ENCODE measurements at regions not wholly inside any gene's neighbourhood (a gene's known extent, or its start where the extent isn't known, plus 50 kb on each side); places are given as distances from the start of the nearest gene placed in this dataset.

DNA sequence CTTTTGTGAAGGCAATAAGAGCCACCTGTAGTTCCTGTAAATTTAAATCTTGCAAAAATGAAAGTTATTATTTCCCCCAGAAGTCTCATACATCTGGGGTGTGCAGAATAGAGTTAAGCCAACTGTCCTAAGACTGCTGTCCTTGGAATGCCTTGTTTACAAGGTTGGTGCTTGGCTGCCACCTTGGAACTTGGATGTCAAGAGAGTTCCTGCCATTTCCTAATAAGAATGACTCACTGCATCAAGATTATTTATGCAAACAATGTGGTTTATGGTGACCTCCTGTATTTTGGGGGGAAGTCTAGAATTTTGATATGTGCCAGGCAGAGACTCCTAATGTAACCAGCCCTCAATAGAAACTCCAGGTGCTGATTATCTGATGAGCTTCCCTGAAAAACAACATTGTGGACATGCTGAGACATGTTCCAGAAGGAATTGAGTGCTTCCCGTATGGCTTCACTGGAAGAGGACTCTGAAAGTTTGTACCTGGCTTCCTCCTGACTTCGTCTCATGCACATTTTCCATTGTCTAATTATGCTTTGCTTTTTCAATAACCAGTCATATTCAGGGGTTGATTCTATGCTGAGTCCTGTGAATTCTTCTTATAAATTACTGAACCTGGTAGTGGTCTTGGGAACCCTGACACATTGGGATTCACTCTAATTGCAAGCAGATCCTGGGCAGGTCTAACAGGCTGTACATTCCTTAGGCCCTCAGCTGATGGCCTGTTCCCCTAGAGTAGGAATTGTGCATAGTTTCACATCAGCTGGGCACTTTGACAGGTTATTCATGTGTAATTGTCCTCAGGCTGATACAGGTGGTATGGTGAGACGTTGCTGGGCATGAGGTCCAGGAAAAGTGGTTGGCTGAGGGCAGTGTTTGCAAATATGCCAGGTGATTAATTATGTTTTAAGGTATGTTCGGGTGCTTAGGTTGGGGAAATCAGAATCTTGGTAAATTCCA lies 1370.7 kb upstream of the TMEM132C start:
- TF ChIP-seq, protein P1, sequence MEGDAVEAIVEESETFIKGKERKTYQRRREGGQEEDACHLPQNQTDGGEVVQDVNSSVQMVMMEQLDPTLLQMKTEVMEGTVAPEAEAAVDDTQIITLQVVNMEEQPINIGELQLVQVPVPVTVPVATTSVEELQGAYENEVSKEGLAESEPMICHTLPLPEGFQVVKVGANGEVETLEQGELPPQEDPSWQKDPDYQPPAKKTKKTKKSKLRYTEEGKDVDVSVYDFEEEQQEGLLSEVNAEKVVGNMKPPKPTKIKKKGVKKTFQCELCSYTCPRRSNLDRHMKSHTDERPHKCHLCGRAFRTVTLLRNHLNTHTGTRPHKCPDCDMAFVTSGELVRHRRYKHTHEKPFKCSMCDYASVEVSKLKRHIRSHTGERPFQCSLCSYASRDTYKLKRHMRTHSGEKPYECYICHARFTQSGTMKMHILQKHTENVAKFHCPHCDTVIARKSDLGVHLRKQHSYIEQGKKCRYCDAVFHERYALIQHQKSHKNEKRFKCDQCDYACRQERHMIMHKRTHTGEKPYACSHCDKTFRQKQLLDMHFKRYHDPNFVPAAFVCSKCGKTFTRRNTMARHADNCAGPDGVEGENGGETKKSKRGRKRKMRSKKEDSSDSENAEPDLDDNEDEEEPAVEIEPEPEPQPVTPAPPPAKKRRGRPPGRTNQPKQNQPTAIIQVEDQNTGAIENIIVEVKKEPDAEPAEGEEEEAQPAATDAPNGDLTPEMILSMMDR (IDR thresholded peaks at IDR 0.05 in 8 of 11, conservative IDR thresholded peaks at IDR 0.05 in 3 of 11), result no peak
- TF ChIP-seq POLR2A (IDR thresholded peaks at IDR 0.05), result no peak
